ENCODE measurements at regions not wholly inside any gene's neighbourhood (a gene's known extent, or its start where the extent isn't known, plus 50 kb on each side); places are given as distances from the start of the nearest gene placed in this dataset.

- DNase-seq, result no peak
Observed at GRCh38 chr2:239738159-239738558, 287.0 kb downstream of the NDUFA10 start.

DNA sequence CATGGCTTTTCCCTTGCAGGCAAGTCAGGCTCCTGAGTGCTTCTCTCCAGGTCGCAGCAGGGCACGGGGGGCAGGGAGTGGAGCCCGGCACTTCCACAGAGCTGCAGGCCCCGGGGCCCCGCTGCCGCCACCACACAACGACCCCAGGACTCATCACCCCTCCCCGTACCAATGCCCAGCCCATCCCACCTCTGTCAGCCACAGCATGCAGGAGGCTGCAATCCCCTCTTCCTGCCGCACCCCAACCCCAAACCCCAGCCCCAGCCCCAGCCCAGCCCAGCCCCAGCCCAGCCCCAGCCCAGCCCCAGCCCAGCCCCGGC, 288.0 kb downstream of the NDUFA10 start:
- Histone ChIP-seq H3K27me3 (replicated peaks in 2 of 5; ENCODE audit: control insufficient read depth in 4 of 5, insufficient read depth in 5 of 5, low read length in 4 of 5) (peaks cover 0 to 2% (median 0%) of the 10 kb centered on the region in 5 experiments), H3K4me1 (ENCODE audit: control extremely low read depth in 1 of 4, control insufficient read depth in 4 of 4, insufficient read depth in 4 of 4, low read length in 3 of 4) (no peaks in the 10 kb centered on the region), H3K36me3 (ENCODE audit: control insufficient read depth in 4 of 4, insufficient read depth in 4 of 4, low read length in 3 of 4) (no peaks in the 10 kb centered on the region), H3K4me3 (ENCODE audit: control insufficient read depth in 1 of 7, extremely low read depth in 1 of 7, insufficient read depth in 4 of 7, low read depth in 2 of 7, low read length in 6 of 7) (no peak overlapping the region), H3K27ac (ENCODE audit: insufficient read depth in 1 of 2, low read depth in 1 of 2, low read length in 2 of 2, poor library complexity in 1 of 2, severe bottlenecking in 2 of 2) (no peak overlapping the region), H3K9me3 (ENCODE audit: control extremely low read depth in 1 of 5, control insufficient read depth in 4 of 5, insufficient read depth in 2 of 5, low read depth in 1 of 5, low read length in 4 of 5) (peaks cover 0 to 10% (median 9%) of the 10 kb centered on the region in 5 experiments)
- no peak for DNase-seq
- CTCF ChIA-PET, result interaction anchor here (0.9 kb wide), 1 partner anchor 701 kb away, joined by 3 read pairs; no protein-coding TSS in a partner anchor
- POLR2A ChIA-PET, result no interaction called here
- 88% methylated on average over 5 of the region's 10 CpGs for WGBS (ENCODE audit: insufficient coverage)

More at GRCh38 chr2:239738159-239738558, 287.0 kb downstream of the NDUFA10 start:
- Histone ChIP-seq H3K4me1 (ENCODE audit: control extremely low read depth in 1 of 4, control insufficient read depth in 4 of 4, insufficient read depth in 4 of 4, low read length in 3 of 4) (no peaks in the 10 kb centered on the region), H3K36me3 (ENCODE audit: control insufficient read depth in 4 of 4, insufficient read depth in 4 of 4, low read length in 3 of 4) (no peaks in the 10 kb centered on the region), H3K27ac (ENCODE audit: insufficient read depth in 1 of 2, low read depth in 1 of 2, low read length in 2 of 2, poor library complexity in 1 of 2, severe bottlenecking in 2 of 2) (no peak overlapping the region), H3K4me3 (ENCODE audit: control insufficient read depth in 1 of 7, extremely low read depth in 1 of 7, insufficient read depth in 4 of 7, low read depth in 2 of 7, low read length in 6 of 7) (no peak overlapping the region), H3K9me3 (ENCODE audit: control extremely low read depth in 1 of 5, control insufficient read depth in 4 of 5, insufficient read depth in 2 of 5, low read depth in 1 of 5, low read length in 4 of 5) (peaks cover 0 to 10% (median 9%) of the 10 kb centered on the region in 5 experiments), H3K27me3 (replicated peaks in 2 of 5; ENCODE audit: control insufficient read depth in 4 of 5, insufficient read depth in 5 of 5, low read length in 4 of 5) (peaks cover 0 to 2% (median 0%) of the 10 kb centered on the region in 5 experiments)
- CTCF ChIA-PET, result no interaction called here
- 84% methylated on average over 7 of the region's 19 CpGs for WGBS (ENCODE audit: insufficient coverage)
- POLR2A ChIA-PET, result no interaction called here

DNA sequence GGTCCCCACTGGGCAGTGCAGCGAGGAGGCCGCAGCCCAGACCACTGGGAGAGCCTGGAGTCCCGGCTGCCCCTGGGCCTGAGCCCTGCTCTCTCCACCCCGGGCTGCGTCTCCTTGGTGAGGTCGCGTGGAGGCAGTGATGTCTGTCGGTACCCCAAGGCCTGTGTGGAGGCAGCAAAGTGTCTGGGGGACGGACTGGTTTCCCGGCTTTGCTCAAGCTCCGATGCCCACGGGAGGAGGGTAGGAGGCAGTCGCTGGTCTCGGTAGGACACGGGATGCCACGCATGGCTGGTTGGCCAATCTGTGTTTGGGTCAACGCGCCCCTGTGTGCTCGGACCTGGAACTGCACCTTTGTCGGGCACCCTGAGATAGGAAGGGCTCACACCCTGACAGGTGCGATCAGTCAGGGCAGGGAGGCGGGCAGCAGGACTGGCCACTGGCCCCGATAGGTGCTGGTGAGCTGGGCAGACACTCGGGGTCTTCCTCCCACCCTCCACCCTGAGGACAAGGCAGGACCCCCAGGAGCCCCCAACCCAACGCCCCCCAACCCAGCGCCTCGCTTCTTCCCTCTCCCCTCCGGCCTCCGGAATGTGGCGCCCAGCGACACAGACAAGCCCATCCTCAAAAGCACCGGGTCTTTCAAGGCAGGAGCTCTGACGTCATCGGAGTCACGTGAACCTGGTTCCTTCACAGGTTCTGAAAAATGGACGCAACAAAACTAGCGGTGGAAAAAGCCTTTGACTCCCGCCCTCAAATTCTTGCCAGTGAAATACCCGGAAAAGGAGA, 288.6 kb downstream of the NDUFA10 start:
- peaks cover 0 to 10% (median 9%) of the 10 kb centered on the region in 5 experiments for H3K9me3 ChIP-seq (ENCODE audit: control extremely low read depth in 1 of 5, control insufficient read depth in 4 of 5, insufficient read depth in 2 of 5, low read depth in 1 of 5, low read length in 4 of 5)
- no peak overlapping the region for H3K27ac ChIP-seq (ENCODE audit: insufficient read depth in 1 of 2, low read depth in 1 of 2, low read length in 2 of 2, poor library complexity in 1 of 2, severe bottlenecking in 2 of 2)
- no peak overlapping the region for H3K4me3 ChIP-seq (ENCODE audit: control insufficient read depth in 1 of 7, extremely low read depth in 1 of 7, insufficient read depth in 4 of 7, low read depth in 2 of 7, low read length in 6 of 7)
- 96% methylated on average over 32 of the region's 39 CpGs for WGBS (ENCODE audit: insufficient coverage)
- no peaks in the 10 kb centered on the region for H3K4me1 ChIP-seq (ENCODE audit: control extremely low read depth in 1 of 4, control insufficient read depth in 4 of 4, insufficient read depth in 4 of 4, low read length in 3 of 4)
- H3K36me3 ChIP-seq (ENCODE audit: control insufficient read depth in 4 of 4, insufficient read depth in 4 of 4, low read length in 3 of 4), result no peaks in the 10 kb centered on the region
- POLR2A ChIA-PET, result no interaction called here
- DNase-seq, result no peak
- CTCF ChIA-PET, result interaction anchor here (0.9 kb wide), 1 partner anchor 700 kb away, joined by 3 read pairs; no protein-coding TSS in a partner anchor
- peaks cover 0 to 2% (median 0%) of the 10 kb centered on the region in 5 experiments for H3K27me3 ChIP-seq (replicated peaks in 2 of 5; ENCODE audit: control insufficient read depth in 4 of 5, insufficient read depth in 5 of 5, low read length in 4 of 5)

- 92% methylated on average over 14 of the region's 16 CpGs for WGBS (ENCODE audit: insufficient coverage)
- peaks cover 0 to 2% (median 0%) of the 10 kb centered on the region in 5 experiments for H3K27me3 ChIP-seq (replicated peaks in 2 of 5; ENCODE audit: control insufficient read depth in 4 of 5, insufficient read depth in 5 of 5, low read length in 4 of 5)
- H3K4me1 ChIP-seq (ENCODE audit: control extremely low read depth in 1 of 4, control insufficient read depth in 4 of 4, insufficient read depth in 4 of 4, low read length in 3 of 4), result no peaks in the 10 kb centered on the region
- no peak overlapping the region for H3K4me3 ChIP-seq (ENCODE audit: control insufficient read depth in 1 of 7, extremely low read depth in 1 of 7, insufficient read depth in 4 of 7, low read depth in 2 of 7, low read length in 6 of 7)
- ChIA-PET POLR2A (no interaction called here), CTCF (no interaction called here)
- H3K36me3 ChIP-seq (ENCODE audit: control insufficient read depth in 4 of 4, insufficient read depth in 4 of 4, low read length in 3 of 4), result no peaks in the 10 kb centered on the region
- H3K27ac ChIP-seq (ENCODE audit: insufficient read depth in 1 of 2, low read depth in 1 of 2, low read length in 2 of 2, poor library complexity in 1 of 2, severe bottlenecking in 2 of 2), result no peak overlapping the region
- no peak for DNase-seq
- H3K9me3 ChIP-seq (ENCODE audit: control extremely low read depth in 1 of 5, control insufficient read depth in 4 of 5, insufficient read depth in 2 of 5, low read depth in 1 of 5, low read length in 4 of 5), result peaks cover 0 to 10% (median 9%) of the 10 kb centered on the region in 5 experiments
Observed at GRCh38 chr2:239735829-239736357, 289.2 kb downstream of the NDUFA10 start.

- Histone ChIP-seq H3K4me3 (ENCODE audit: control insufficient read depth in 1 of 7, extremely low read depth in 1 of 7, insufficient read depth in 4 of 7, low read depth in 2 of 7, low read length in 6 of 7) (no peak overlapping the region), H3K27me3 (replicated peaks in 2 of 5; ENCODE audit: control insufficient read depth in 4 of 5, insufficient read depth in 5 of 5, low read length in 4 of 5) (no peaks in the 10 kb centered on the region), H3K9me3 (ENCODE audit: control extremely low read depth in 1 of 5, control insufficient read depth in 4 of 5, insufficient read depth in 2 of 5, low read depth in 1 of 5, low read length in 4 of 5) (peaks cover 0 to 10% (median 9%) of the 10 kb centered on the region in 5 experiments), H3K4me1 (ENCODE audit: control extremely low read depth in 1 of 4, control insufficient read depth in 4 of 4, insufficient read depth in 4 of 4, low read length in 3 of 4) (no peaks in the 10 kb centered on the region), H3K27ac (ENCODE audit: insufficient read depth in 1 of 2, low read depth in 1 of 2, low read length in 2 of 2, poor library complexity in 1 of 2, severe bottlenecking in 2 of 2) (no peak overlapping the region), H3K36me3 (ENCODE audit: control insufficient read depth in 4 of 4, insufficient read depth in 4 of 4, low read length in 3 of 4) (no peaks in the 10 kb centered on the region)
- no peak for DNase-seq
- 95% methylated on average over 23 of the region's 23 CpGs for WGBS (ENCODE audit: insufficient coverage)
- ChIA-PET POLR2A (no interaction called here), CTCF (no interaction called here)
Observed at GRCh38 chr2:239735131-239735828, 289.9 kb downstream of the NDUFA10 start.

GRCh38 chr2:239734436-239735005, 290.6 kb downstream of the NDUFA10 start:
- CTCF ChIA-PET, result no interaction called here
- WGBS (ENCODE audit: insufficient coverage), result 81% methylated on average over 5 of the region's 8 CpGs

DNA sequence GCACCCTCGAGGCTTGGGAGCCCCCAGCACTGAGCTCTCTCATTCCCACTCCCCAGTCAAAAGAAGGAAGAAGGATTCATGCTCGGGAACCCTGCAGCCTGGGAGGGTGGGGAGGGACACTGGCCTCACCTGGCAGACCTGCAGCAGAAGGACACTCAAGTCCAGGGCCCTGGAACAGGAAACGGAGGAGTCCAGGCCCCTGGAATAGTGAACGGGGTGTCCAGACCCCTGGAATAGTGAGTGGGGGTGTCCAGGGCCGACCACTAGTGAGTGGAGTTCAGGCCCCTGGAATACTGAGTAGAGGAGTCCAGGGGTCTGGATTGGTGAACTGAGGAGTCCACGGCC, 292.5 kb downstream of the NDUFA10 start:
- ChIA-PET POLR2A (no interaction called here), CTCF (no interaction called here)
- 97% methylated on average over 6 of the region's 6 CpGs for WGBS (ENCODE audit: insufficient coverage)
- no peaks in the 10 kb centered on the region for H3K36me3 ChIP-seq (ENCODE audit: control insufficient read depth in 4 of 4, insufficient read depth in 4 of 4, low read length in 3 of 4)
- H3K4me1 ChIP-seq (ENCODE audit: control extremely low read depth in 1 of 4, control insufficient read depth in 4 of 4, insufficient read depth in 4 of 4, low read length in 3 of 4), result no peaks in the 10 kb centered on the region
- H3K27me3 ChIP-seq (replicated peaks in 2 of 5; ENCODE audit: control insufficient read depth in 4 of 5, insufficient read depth in 5 of 5, low read length in 4 of 5), result no peaks in the 10 kb centered on the region
- H3K4me3 ChIP-seq (ENCODE audit: control insufficient read depth in 1 of 7, extremely low read depth in 1 of 7, insufficient read depth in 4 of 7, low read depth in 2 of 7, low read length in 6 of 7), result no peak overlapping the region
- peaks cover 0 to 10% (median 9%) of the 10 kb centered on the region in 5 experiments for H3K9me3 ChIP-seq (ENCODE audit: control extremely low read depth in 1 of 5, control insufficient read depth in 4 of 5, insufficient read depth in 2 of 5, low read depth in 1 of 5, low read length in 4 of 5)
- no peak for DNase-seq
- H3K27ac ChIP-seq (ENCODE audit: insufficient read depth in 1 of 2, low read depth in 1 of 2, low read length in 2 of 2, poor library complexity in 1 of 2, severe bottlenecking in 2 of 2), result no peak overlapping the region

More at GRCh38 chr2:239734436-239735005, 290.6 kb downstream of the NDUFA10 start:
- H3K27me3 ChIP-seq (replicated peaks in 2 of 5; ENCODE audit: control insufficient read depth in 4 of 5, insufficient read depth in 5 of 5, low read length in 4 of 5), result no peaks in the 10 kb centered on the region
- POLR2A ChIA-PET, result no interaction called here
- peaks cover 0 to 10% (median 9%) of the 10 kb centered on the region in 5 experiments for H3K9me3 ChIP-seq (ENCODE audit: control extremely low read depth in 1 of 5, control insufficient read depth in 4 of 5, insufficient read depth in 2 of 5, low read depth in 1 of 5, low read length in 4 of 5)
- no peak overlapping the region for H3K27ac ChIP-seq (ENCODE audit: insufficient read depth in 1 of 2, low read depth in 1 of 2, low read length in 2 of 2, poor library complexity in 1 of 2, severe bottlenecking in 2 of 2)
- no peak overlapping the region for H3K4me3 ChIP-seq (ENCODE audit: control insufficient read depth in 1 of 7, extremely low read depth in 1 of 7, insufficient read depth in 4 of 7, low read depth in 2 of 7, low read length in 6 of 7)
- H3K36me3 ChIP-seq (ENCODE audit: control insufficient read depth in 4 of 4, insufficient read depth in 4 of 4, low read length in 3 of 4), result no peaks in the 10 kb centered on the region
- no peaks in the 10 kb centered on the region for H3K4me1 ChIP-seq (ENCODE audit: control extremely low read depth in 1 of 4, control insufficient read depth in 4 of 4, insufficient read depth in 4 of 4, low read length in 3 of 4)
- no peak for DNase-seq
